ENCODE measurements at regions not wholly inside any gene's neighbourhood (a gene's known extent, or its start where the extent isn't known, plus 50 kb on each side); places are given as distances from the start of the nearest gene placed in this dataset.

GRCh38 chr10:36380538-36380937 is 738.4 kb upstream of the FZD8 start:
- Histone ChIP-seq H3K4me1 (ENCODE audit: control insufficient read depth, insufficient read depth, low read length) (no peaks in the 10 kb centered on the region), H3K36me3 (ENCODE audit: control insufficient read depth, insufficient read depth, low read length) (no peaks in the 10 kb centered on the region), H3K9me3 (replicated peaks; ENCODE audit: control insufficient read depth, low read depth, low read length) (no peaks in the 10 kb centered on the region), H3K27me3 (ENCODE audit: control insufficient read depth, insufficient read depth, low read length) (no peaks in the 10 kb centered on the region), H3K4me3 (ENCODE audit: low read length) (no peak overlapping the region), H3K27ac (ENCODE audit: low read length) (no peak overlapping the region)
- 78% methylated on average over 2 of the region's 2 CpGs for WGBS (ENCODE audit: insufficient coverage)
- DNase-seq = no peak

- DNase-seq = no peak
Measured at GRCh38 chr10:36375107-36375506, 733.0 kb upstream of the FZD8 start.

GRCh38 chr10:36373424-36374096 is 731.5 kb upstream of the FZD8 start:
- H3K36me3 ChIP-seq (ENCODE audit: control insufficient read depth, insufficient read depth, low read length) = no peaks in the 10 kb centered on the region
- no peak overlapping the region for H3K4me3 ChIP-seq (ENCODE audit: low read length)
- DNase-seq = no peak
- no peaks in the 10 kb centered on the region for H3K9me3 ChIP-seq (replicated peaks; ENCODE audit: control insufficient read depth, low read depth, low read length)
- no peaks in the 10 kb centered on the region for H3K4me1 ChIP-seq (ENCODE audit: control insufficient read depth, insufficient read depth, low read length)
- no peaks in the 10 kb centered on the region for H3K27me3 ChIP-seq (ENCODE audit: control insufficient read depth, insufficient read depth, low read length)
- 70% methylated on average over 5 of the region's 8 CpGs for WGBS (ENCODE audit: insufficient coverage)
- no peak overlapping the region for H3K27ac ChIP-seq (ENCODE audit: low read length)

More at GRCh38 chr10:36375107-36375506, 733.0 kb upstream of the FZD8 start:
- H3K27ac ChIP-seq (ENCODE audit: low read length) = no peak overlapping the region
- H3K9me3 ChIP-seq (replicated peaks; ENCODE audit: control insufficient read depth, low read depth, low read length) = no peaks in the 10 kb centered on the region
- no peaks in the 10 kb centered on the region for H3K27me3 ChIP-seq (ENCODE audit: control insufficient read depth, insufficient read depth, low read length)
- no peak overlapping the region for H3K4me3 ChIP-seq (ENCODE audit: low read length)
- no peaks in the 10 kb centered on the region for H3K36me3 ChIP-seq (ENCODE audit: control insufficient read depth, insufficient read depth, low read length)
- no CpG with 5 or more reads among the region's 3 CpGs for WGBS (ENCODE audit: insufficient coverage)
- H3K4me1 ChIP-seq (ENCODE audit: control insufficient read depth, insufficient read depth, low read length) = no peaks in the 10 kb centered on the region

GRCh38 chr10:36367362-36367761 is 725.3 kb upstream of the FZD8 start:
- WGBS (ENCODE audit: insufficient coverage) = no CpG with 5 or more reads among the region's 3 CpGs
- Histone ChIP-seq H3K9me3 (replicated peaks; ENCODE audit: control insufficient read depth, low read depth, low read length) (no peaks in the 10 kb centered on the region), H3K4me1 (ENCODE audit: control insufficient read depth, insufficient read depth, low read length) (no peaks in the 10 kb centered on the region)

GRCh38 chr10:36366843-36367242 is 724.7 kb upstream of the FZD8 start:
- DNase-seq = no peak

More at GRCh38 chr10:36367362-36367761, 725.3 kb upstream of the FZD8 start:
- no peaks in the 10 kb centered on the region for H3K36me3 ChIP-seq (ENCODE audit: control insufficient read depth, insufficient read depth, low read length)
- no peak overlapping the region for H3K4me3 ChIP-seq (ENCODE audit: low read length)
- H3K27ac ChIP-seq (ENCODE audit: low read length) = no peak overlapping the region
- no peak for DNase-seq
- H3K27me3 ChIP-seq (ENCODE audit: control insufficient read depth, insufficient read depth, low read length) = no peaks in the 10 kb centered on the region

GRCh38 chr10:36366065-36366464 is 724.0 kb upstream of the FZD8 start:
- no peak for DNase-seq
- Histone ChIP-seq H3K27me3 (ENCODE audit: control insufficient read depth, insufficient read depth, low read length) (no peaks in the 10 kb centered on the region), H3K9me3 (replicated peaks; ENCODE audit: control insufficient read depth, low read depth, low read length) (no peaks in the 10 kb centered on the region), H3K4me3 (ENCODE audit: low read length) (no peak overlapping the region), H3K36me3 (ENCODE audit: control insufficient read depth, insufficient read depth, low read length) (no peaks in the 10 kb centered on the region), H3K27ac (ENCODE audit: low read length) (no peak overlapping the region), H3K4me1 (ENCODE audit: control insufficient read depth, insufficient read depth, low read length) (no peaks in the 10 kb centered on the region)
- 93% methylated on average over 1 of the region's 2 CpGs for WGBS (ENCODE audit: insufficient coverage)

More at GRCh38 chr10:36366843-36367242, 724.7 kb upstream of the FZD8 start:
- H3K4me1 ChIP-seq (ENCODE audit: control insufficient read depth, insufficient read depth, low read length) = no peaks in the 10 kb centered on the region
- no peak overlapping the region for H3K27ac ChIP-seq (ENCODE audit: low read length)
- H3K27me3 ChIP-seq (ENCODE audit: control insufficient read depth, insufficient read depth, low read length) = no peaks in the 10 kb centered on the region
- no peak overlapping the region for H3K4me3 ChIP-seq (ENCODE audit: low read length)
- H3K36me3 ChIP-seq (ENCODE audit: control insufficient read depth, insufficient read depth, low read length) = no peaks in the 10 kb centered on the region
- no peaks in the 10 kb centered on the region for H3K9me3 ChIP-seq (replicated peaks; ENCODE audit: control insufficient read depth, low read depth, low read length)

GRCh38 chr10:36362257-36362656 is 720.2 kb upstream of the FZD8 start:
- no peak for DNase-seq
- no peaks in the 10 kb centered on the region for H3K36me3 ChIP-seq (ENCODE audit: control insufficient read depth, insufficient read depth, low read length)
- H3K27me3 ChIP-seq (ENCODE audit: control insufficient read depth, insufficient read depth, low read length) = no peaks in the 10 kb centered on the region
- H3K4me3 ChIP-seq (ENCODE audit: low read length) = no peak overlapping the region
- H3K9me3 ChIP-seq (replicated peaks; ENCODE audit: control insufficient read depth, low read depth, low read length) = no peaks in the 10 kb centered on the region
- H3K27ac ChIP-seq (ENCODE audit: low read length) = no peak overlapping the region
- no peaks in the 10 kb centered on the region for H3K4me1 ChIP-seq (ENCODE audit: control insufficient read depth, insufficient read depth, low read length)
- 100% methylated on average over 1 of the region's 2 CpGs for WGBS (ENCODE audit: insufficient coverage)

GRCh38 chr10:36358736-36359135 is 716.6 kb upstream of the FZD8 start:
- Histone ChIP-seq H3K9me3 (replicated peaks; ENCODE audit: control insufficient read depth, low read depth, low read length) (no peaks in the 10 kb centered on the region), H3K4me1 (ENCODE audit: control insufficient read depth, insufficient read depth, low read length) (no peaks in the 10 kb centered on the region), H3K27ac (ENCODE audit: low read length) (no peak overlapping the region), H3K36me3 (ENCODE audit: control insufficient read depth, insufficient read depth, low read length) (no peaks in the 10 kb centered on the region), H3K27me3 (ENCODE audit: control insufficient read depth, insufficient read depth, low read length) (no peaks in the 10 kb centered on the region), H3K4me3 (ENCODE audit: low read length) (no peak overlapping the region)
- 80% methylated on average over 1 of the region's 3 CpGs for WGBS (ENCODE audit: insufficient coverage)
- no peak for DNase-seq

- Histone ChIP-seq H3K4me3 (ENCODE audit: low read length) (no peak overlapping the region), H3K27ac (ENCODE audit: low read length) (no peak overlapping the region), H3K36me3 (ENCODE audit: control insufficient read depth, insufficient read depth, low read length) (no peaks in the 10 kb centered on the region), H3K27me3 (ENCODE audit: control insufficient read depth, insufficient read depth, low read length) (no peaks in the 10 kb centered on the region), H3K9me3 (replicated peaks; ENCODE audit: control insufficient read depth, low read depth, low read length) (peaks cover 3% of the 10 kb centered on the region), H3K4me1 (ENCODE audit: control insufficient read depth, insufficient read depth, low read length) (peaks cover 5% of the 10 kb centered on the region)
- no CpG with 5 or more reads among the region's 2 CpGs for WGBS (ENCODE audit: insufficient coverage)
- DNase-seq = no peak
Measured at GRCh38 chr10:36354633-36355032, 712.5 kb upstream of the FZD8 start.

GRCh38 chr10:36351159-36351558 is 709.1 kb upstream of the FZD8 start:
- no peak for DNase-seq
- Histone ChIP-seq H3K27ac (ENCODE audit: low read length) (no peak overlapping the region), H3K27me3 (ENCODE audit: control insufficient read depth, insufficient read depth, low read length) (no peaks in the 10 kb centered on the region), H3K4me3 (ENCODE audit: low read length) (no peak overlapping the region), H3K36me3 (ENCODE audit: control insufficient read depth, insufficient read depth, low read length) (no peaks in the 10 kb centered on the region), H3K9me3 (replicated peaks; ENCODE audit: control insufficient read depth, low read depth, low read length) (peaks cover 3% of the 10 kb centered on the region), H3K4me1 (ENCODE audit: control insufficient read depth, insufficient read depth, low read length) (peaks cover 8% of the 10 kb centered on the region)
- no CpG with 5 or more reads among the region's 2 CpGs for WGBS (ENCODE audit: insufficient coverage)

Data from muscle of leg (tissue), 3 donors.